ENCODE measurements at regions not wholly inside any gene's neighbourhood (a gene's known extent, or its start where the extent isn't known, plus 50 kb on each side); places are given as distances from the start of the nearest gene placed in this dataset.

GRCh38 chr14:62308316-62308715 lies 546.1 kb downstream of the SNAPC1 start:
- no peak for TF ChIP-seq POLR2A (IDR thresholded peaks at IDR 0.05)
- TF ChIP-seq CTCF (IDR thresholded peaks at IDR 0.05): no peak
